ENCODE measurements at regions not wholly inside any gene's neighbourhood (a gene's known extent, or its start where the extent isn't known, plus 50 kb on each side); places are given as distances from the start of the nearest gene placed in this dataset.

- TF ChIP-seq EZH2 (IDR thresholded peaks at IDR 0.05) (no peak), POLR2AphosphoS5 (IDR thresholded peaks at IDR 0.05; ENCODE audit: borderline replicate concordance, low read depth, low read length) (no peak), FOXP2 (optimal IDR thresholded peaks at IDR 0.05; ENCODE audit: control extremely low read depth, extremely low read length, insufficient read depth) (no peak)
These were observed 331.1 kb downstream of the TMEM38B start for GRCh38 chr9:106025453-106025852.

Measured in SK-N-MC (cell line).